Gastroesophageal sphincter (tissue), 3 donors: ENCODE measurements at regions not wholly inside any gene's neighbourhood (a gene's known extent, or its start where the extent isn't known, plus 50 kb on each side); places are given as distances from the start of the nearest gene placed in this dataset.

ENCODE experiments used
- POLR2AphosphoS5 ChIP-seq: sonication (generic); formaldehyde crosslinking; IDR thresholded peaks from one replicate; pipeline ENCODE4 v1.6.1; 2017; ENCODE audit warnings: antibody characterized with exemption
- TF ChIP-seq, protein P1 (sequence below), 4 experiments: fragments of 200-600 bp in 2 of 4; fragments of 450-650 bp in 2 of 4; sonication (generic) in 1 of 4; IDR thresholded peaks; one replicate each; pipeline ENCODE4 v1.5.1; 2017 to 2019; ENCODE audit warnings: antibody characterized with exemption in 4 of 4, mild to moderate bottlenecking in 2 of 4, moderate library complexity in 2 of 4

GRCh38 chr12:127119600-127120140 is 1147.3 kb upstream of the TMEM132C start:
- TF ChIP-seq, protein P1, sequence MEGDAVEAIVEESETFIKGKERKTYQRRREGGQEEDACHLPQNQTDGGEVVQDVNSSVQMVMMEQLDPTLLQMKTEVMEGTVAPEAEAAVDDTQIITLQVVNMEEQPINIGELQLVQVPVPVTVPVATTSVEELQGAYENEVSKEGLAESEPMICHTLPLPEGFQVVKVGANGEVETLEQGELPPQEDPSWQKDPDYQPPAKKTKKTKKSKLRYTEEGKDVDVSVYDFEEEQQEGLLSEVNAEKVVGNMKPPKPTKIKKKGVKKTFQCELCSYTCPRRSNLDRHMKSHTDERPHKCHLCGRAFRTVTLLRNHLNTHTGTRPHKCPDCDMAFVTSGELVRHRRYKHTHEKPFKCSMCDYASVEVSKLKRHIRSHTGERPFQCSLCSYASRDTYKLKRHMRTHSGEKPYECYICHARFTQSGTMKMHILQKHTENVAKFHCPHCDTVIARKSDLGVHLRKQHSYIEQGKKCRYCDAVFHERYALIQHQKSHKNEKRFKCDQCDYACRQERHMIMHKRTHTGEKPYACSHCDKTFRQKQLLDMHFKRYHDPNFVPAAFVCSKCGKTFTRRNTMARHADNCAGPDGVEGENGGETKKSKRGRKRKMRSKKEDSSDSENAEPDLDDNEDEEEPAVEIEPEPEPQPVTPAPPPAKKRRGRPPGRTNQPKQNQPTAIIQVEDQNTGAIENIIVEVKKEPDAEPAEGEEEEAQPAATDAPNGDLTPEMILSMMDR (IDR thresholded peaks at IDR 0.05), result no peak
- no peak for TF ChIP-seq POLR2AphosphoS5
